GM18520 (cell line): ENCODE measurements at regions not wholly inside any gene's neighbourhood (a gene's known extent, or its start where the extent isn't known, plus 50 kb on each side); places are given as distances from the start of the nearest gene placed in this dataset.

ENCODE experiments used
- ATAC-seq: cut with Tn5 transposase; IDR thresholded peaks from one replicate; pipeline ENCODE4 v1.9.1; 2021; ENCODE audit not compliant: unreplicated experiment

DNA sequence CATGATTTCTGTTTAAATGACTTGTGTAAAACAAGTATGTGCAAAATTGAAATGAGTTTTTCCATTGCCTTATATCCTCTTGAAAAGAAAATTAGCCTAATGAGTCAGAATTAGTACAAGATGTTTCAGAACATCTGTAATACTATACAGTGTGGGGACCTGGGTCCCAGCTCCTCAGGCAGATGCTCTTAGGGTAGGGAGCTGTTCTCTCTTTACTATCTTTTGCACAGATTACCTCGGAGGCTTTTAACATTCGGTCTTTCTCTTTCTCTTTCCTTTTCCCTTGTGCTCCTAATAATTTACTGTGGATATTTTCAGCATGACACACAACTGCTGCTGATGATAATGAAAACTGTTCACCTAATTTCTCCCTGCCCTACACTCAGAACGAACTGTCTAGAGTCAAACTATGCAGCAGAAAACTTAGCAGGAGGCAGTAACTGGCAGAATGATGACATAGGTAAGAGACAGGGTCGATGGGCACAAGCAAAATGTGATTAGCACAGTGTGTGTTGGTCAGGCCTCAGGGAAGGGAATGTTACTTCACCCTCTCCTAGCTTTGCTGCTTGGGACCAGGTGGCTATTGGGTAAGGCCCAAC lies 455.3 kb downstream of the PDHA2 start:
- no peak for ATAC-seq

DNA sequence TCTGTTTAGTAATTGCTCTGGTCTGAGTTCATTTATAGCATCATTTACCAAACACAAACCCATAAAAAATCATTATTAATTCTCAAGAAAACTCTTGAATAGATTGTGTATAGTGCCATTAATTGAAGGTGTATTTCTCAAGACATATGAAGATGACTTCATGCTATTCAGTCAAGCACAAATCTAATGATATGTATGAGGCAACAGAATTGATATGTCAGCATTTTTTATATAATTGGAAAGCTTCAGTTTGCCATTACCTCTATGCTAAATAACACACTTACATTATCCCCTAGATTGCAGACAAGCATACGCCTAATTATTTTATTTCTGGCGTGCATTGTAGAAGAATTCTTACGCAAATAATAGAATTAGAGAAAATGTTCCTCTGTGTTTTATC lies 461.8 kb downstream of the PDHA2 start:
- no peak for ATAC-seq

DNA sequence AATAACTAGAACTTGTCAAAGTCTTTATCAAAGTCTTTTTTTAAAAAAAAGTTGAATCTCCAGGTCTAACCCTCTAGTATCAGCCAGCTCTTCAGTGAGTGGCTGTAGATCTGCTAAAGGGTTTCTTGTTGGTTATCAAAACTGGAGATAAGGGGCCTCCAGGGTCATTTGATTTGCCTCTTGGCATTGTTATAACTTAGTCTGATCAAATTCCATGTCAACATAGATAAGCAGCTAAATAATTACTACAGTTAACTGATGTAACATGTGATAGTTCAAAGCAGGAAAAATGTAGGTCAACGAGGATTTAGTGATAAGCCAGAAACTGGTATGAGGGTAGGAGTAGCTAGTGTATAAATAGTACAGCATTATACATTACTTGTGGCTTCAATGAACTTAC lies 465.1 kb downstream of the PDHA2 start:
- ATAC-seq: no peak

DNA sequence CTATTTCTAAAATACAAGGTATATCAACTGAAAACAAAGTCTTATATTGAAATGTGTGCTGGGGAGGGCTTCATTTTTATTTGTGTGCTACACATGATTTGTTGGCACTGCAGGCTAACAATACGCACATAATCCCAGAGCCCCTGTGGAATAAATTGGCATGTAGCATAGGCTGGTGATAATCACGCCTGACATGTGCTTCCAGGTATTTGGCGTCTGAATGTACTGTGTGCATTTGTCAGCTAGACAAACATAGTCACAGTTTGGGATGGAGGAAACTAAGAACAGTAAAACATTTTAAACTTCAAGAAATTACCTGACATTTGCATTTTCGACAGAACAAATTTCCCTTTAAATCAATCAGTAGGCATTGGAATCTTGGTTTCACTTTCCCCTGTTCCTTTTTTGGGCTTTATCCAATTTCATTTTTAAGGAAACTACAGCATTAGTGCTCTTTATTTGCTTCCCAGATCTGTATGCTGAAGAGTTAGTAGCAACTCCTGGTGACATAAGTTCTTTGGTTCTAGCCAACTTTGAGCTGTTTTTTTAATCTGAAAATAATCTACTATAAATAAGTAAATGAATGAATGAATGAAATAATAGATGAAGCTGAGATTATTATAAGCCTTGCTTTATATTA lies 472.3 kb downstream of the PDHA2 start:
- no peak for ATAC-seq

DNA sequence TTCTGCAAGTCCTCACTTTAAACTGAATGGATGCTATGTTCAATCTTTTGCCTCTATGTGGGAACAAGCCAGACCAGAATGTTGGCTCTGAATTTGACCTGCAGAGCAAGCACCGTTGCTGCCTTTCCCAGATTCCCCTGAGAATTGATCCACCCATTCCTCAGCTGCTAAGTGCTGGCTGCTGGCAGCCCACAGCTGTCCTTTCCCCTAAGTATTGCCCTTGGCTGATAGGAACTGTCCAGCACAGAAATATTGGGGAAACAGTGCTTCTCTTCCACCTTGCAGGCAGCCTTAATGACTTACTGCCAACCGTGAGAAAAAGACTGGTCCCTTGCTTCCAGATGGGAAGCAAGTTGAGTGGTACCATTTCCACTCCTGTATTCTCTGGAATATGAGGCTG lies 475.9 kb downstream of the PDHA2 start:
- no peak for ATAC-seq

DNA sequence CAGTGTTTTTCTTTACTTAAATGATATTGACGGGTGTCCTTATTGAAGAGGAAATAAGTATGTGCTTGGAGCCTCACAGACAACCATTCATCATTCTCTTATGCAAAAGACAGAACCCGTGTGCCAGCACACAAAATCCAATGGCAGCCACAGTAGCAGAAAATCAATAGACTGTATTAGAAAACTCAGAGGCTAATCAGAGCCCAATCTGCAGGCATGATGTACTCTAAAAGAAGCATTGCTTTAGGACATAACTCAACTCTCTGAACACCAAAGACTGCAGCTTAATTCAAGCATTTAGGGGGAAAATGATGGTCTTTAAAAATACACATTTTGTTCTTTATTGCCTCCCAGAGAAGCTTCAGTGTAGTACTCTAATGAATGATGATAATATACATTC lies 476.9 kb downstream of the PDHA2 start:
- ATAC-seq: no peak

DNA sequence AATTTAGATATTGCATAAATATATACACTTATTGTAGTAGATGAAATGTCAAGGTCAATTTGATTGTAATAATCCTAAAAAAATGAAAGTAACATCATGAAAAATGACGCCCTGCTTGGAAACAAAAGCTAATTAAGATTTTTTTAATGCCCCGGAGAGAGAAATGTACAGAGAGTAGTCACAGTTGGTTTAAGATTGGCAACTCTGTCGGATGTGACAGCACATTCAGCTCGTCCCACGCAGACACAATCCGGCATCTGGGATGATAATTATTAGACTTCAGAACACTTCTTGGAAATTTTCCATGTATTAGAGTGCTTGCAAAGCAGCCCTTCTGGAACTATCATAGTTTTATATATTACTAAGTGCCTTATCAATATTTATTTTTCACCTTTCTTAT lies 478.0 kb downstream of the PDHA2 start:
- no peak for ATAC-seq

DNA sequence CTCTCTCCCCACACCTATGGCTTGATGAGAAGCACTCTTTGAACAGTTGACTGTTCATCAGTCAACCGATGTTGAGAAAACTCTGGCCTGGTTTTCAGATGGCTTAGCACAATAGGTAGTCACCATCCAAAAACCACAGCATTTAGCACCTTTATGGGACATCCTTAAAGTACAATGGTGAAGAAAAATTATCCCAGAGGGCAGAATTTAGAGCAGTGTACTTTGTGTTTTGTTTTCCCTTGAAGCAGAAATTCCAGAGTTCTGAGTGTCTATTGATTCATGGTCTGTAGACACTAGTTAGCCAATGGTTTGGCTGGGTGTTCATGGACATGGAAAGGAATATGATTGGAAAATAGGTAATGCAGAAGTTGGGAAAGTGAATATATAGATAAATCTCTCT lies 487.0 kb downstream of the PDHA2 start:
- no peak for ATAC-seq

DNA sequence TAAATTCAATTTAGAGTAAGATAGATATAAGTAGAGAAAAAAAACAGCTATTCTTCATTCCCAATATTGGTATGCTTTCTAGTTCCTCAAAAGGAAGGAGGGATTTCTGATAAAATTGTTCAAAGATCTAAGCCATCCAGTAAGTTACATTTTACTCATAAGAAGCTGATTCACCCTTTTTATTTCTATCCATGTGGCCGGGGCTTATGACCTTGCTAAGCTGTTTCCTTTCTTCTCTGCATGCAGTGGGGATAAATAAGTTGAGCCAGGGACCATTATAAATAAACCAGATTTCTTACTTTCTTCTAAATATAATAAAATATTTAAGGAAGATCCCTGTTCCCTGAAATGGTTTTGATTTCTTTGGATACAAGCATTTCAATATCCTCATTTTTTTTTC lies 502.3 kb downstream of the PDHA2 start:
- no peak for ATAC-seq

DNA sequence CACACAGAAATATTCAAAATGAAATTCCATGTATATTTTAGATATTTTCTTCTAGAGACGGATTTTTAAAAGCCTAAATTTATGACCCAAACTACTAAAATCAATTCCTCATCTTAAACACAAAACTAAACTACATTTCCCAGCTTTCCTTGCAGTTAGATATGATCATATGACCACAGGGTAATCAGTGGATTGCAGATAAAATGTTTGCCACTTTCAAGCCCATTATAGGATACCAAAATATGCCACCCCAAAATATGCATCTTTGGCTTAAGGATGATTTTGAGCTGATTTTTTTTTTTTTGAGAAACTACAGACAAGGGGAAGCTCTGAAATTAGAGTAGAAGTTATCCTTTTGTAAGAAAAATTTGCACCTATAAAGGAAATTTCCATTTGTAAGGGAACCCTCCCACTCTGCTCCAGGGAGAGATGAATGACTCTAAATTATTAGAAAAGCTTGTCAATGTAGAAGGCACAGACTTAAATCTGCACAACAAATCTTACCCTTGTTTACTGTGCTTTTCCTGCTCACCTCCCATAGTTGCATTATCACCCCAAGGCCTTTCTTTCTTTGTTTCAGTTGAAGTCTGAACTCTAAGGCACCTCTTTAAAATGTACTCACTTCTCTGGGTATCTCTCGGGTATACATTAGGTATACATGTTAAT lies 503.0 kb downstream of the PDHA2 start:
- ATAC-seq: no peak

DNA sequence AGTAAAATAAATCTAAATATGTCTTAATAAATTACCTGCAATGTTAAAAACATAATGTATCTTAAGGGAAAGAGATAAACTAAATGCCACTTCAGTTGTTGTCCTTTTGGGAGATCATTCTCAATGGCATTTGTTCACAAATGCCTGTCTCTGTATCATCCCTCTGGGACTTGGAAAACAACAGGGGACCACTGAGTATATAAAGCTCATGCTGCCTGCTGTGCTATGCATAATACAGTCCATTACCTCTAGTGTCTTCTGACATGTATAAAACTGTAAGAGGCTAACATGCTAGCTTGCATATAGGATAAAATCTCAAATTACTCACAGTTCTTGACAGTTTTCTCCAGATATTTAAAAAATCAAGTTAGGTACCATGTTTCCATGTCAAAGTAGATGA lies 503.9 kb downstream of the PDHA2 start:
- no peak for ATAC-seq

DNA sequence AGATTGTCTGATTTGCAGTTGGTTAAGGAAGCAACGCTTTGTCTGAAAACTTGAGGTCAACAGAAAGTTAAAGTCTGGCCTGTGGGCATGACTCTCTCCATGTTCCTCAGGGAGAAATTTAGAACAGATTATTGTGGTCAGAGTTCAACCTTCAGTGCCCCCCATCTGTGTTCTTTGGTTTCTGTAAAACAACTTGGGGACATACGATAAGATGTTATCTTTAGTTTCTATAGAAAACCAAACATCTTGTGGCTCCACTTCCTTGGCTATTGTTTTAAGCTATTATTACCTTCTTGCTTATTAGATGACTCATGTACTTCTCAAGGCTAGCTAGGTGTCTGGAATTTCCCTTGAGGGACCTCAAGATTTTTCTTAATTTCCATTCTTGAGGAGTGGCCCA lies 507.7 kb downstream of the PDHA2 start:
- ATAC-seq: no peak

DNA sequence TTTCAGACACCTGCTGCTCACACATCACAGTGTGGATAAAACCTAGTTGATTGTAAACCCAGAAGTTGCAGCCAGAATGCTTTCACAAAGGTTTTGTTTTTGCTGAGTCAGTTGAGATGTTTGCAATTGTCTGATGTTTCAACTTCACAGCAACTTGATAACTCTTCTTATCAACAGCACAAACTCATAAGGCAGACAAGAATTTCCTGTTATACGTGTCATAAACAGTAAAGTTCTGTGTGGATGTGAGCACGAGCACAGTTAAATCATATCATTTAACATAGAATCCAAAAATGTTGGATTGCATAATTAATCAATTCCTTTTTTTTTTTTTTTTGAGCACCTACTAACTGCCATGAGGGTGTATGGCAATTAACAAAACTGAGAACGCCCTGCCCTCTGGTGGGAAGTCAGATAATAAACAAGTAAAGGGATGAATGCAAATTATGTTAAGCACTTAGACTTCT lies 512.2 kb downstream of the PDHA2 start:
- ATAC-seq: no peak

DNA sequence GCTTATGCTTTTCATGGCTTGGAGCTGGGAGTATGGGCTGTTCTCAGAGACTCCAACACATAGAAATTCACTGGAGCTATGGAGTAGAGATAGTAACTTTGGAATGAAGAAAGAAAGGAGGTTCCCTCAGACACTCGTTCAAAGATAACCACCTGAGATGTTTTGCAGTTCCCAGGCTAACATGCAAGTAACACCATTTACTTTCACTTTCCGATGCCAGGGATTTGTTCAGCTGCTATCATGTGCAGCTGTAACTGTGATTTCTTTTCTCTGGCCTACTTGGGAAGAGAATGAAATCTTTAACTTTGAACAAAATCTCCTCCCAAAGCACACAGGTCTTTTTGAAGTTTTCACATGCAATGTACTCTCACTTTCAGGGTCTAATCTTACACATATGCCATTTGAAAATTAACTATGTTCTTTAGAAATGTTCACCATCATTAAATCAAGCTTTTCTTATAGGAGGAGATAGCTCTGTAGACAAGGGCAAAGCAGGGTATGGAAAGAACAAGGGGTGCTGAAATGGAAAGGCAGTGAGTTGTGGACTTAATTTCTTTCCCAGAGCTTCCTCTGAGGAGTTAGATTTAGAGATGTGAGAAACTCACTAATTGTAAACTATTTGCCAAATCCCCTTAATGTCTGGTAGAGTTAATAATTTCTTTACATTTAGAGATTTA lies 514.3 kb downstream of the PDHA2 start:
- ATAC-seq: no peak

DNA sequence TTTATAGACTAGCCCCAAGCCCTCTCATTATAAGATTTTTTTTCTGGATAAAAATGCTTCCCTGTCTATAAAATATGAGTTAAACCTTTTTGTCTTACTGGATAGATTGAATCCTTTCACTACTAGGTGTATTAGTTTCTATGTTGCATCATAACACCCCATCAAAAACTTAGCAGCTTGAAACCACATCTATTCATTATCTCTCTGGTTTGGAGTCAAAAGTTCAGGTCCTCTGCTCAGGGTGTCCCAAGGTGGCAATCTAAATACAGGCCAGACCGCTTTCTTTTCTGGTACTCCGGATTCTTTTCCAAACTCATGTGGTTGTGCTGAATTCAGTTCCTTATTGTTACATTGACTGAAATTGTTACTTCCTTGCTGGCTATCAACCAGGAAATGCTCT lies 515.5 kb downstream of the PDHA2 start:
- no peak for ATAC-seq

DNA sequence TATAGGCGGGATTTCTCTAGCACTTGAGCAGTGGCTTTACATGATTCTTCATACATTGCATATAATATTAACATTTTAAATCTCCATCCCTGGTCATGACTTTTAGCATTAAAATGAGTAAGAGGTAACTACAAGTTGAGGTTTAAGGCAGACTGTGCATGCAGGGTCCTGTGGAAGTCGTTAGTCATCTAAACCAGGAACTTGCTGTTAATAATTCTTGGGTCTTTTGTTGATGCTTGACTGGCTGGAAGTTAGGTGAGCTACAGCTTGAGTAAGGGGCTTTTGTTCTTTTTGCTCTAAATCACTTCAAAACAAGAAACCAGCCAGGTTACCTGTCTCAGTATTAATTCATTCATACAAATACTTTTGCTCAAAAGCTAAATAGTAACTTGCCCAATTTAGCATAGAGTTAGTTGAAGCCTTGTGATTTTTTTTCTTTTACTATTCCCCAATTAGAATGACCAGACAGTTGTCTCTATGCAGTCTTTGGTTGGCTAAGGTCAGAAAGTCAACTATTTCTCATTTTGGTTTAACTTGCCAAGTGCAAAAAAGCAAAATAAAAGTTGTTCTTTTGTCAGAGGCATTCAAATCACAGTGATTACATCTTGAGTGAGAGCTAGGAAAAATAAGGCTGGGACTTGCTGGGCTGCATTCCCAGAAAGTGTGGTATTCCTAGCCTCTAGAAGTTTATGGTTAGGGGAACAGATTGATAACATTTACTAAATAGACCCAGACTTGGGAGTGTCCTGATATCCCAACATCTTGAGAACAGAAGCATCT lies 516.9 kb downstream of the PDHA2 start:
- ATAC-seq: no peak

DNA sequence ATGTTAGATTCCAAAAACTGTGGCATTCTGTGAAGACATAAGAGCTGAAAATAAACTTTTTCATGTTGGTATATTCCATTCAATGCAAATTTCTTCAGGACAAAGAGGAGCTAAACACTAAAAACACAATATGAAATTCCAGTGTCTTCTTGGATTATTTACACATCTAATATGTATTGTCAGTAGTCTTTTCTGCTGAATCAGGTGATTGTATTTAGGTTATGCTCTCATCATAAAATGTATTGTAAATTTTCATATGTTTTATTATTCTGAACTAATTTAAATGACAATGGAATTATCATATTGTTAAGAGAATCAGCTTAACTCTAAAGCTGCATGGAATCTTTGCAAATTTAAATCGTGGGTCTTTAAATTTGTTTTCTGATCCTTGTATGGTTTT lies 526.7 kb downstream of the PDHA2 start:
- no peak for ATAC-seq

DNA sequence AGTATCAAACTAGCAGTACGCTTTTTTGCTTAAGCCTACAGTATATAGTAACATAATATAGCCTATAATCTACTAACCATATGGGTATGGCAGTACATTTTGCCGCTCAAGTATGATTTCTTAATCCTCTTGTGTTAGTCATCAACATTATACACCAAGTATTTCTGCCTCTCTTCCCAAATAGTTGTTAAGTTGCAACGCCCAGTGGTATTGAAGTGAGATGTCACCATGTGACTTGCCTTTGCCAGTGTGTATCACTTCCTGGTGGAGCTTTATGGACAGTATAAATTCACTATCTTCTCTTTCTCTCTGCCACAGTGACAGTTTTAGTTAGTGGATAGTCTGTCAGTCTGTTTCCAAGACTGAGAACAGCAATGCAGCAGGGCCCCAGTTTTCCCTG lies 535.5 kb downstream of the PDHA2 start:
- ATAC-seq: no peak

DNA sequence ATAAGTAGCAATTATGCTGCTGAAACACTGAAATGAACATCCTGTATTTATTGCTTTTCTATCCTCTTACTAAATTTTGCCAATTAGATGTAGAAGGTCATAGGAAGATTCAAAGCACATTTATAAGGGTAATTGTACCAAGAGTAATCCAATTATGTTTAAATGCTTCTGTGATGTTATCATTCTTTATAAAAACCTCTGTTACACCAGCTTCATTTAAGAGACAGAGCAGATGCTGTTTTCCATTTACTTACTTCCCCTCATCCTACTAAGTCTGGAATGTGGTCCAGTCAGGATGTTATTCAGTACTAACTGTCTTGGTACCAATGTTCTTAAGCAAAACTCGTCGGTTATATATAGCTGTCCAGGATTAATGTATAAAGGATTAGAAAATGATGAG lies 539.6 kb downstream of the PDHA2 start:
- no peak for ATAC-seq

DNA sequence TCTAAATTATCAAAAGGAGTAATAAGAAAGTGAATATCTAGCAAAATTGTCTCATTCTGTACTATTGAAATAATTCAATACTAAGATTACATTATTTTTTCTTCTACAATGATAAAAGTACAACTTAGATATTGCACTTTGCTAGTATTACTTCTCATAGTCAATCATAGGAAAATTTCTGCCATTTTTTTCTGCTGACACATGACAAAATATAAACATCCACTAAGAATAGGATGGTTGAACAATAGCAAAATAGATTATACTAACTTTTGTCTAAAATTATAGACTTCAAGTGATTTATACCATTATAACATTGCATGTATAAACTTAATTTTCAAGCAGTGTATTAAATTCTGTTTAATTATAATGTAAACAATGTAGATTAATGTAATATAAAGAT lies 540.2 kb downstream of the PDHA2 start:
- ATAC-seq: no peak

DNA sequence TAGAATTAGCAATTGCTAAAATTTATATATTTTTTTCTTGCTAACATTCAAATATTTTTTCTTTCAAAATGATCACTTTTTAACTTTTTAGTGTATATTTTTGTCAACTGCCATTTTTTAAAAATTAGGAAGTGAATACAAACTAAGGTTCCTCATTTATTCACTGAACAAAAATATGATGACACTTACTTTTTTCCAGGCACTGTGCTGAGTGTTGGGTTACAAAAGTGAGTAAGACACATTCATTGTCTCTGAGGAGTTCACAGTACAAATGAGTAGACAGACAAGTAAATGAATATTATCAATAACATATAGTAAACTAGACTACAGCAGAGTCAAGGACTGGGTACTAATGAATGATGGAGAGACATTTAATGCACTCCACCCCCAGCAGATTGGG lies 543.5 kb downstream of the PDHA2 start:
- no peak for ATAC-seq
